SK-N-SH (cell line): ENCODE measurements at regions not wholly inside any gene's neighbourhood (a gene's known extent, or its start where the extent isn't known, plus 50 kb on each side); places are given as distances from the start of the nearest gene placed in this dataset.

ENCODE experiments used
- CTCF ChIA-PET: fragments of 300-600, 350-600 bp; formaldehyde crosslinking; extraction: SDS; loops from one replicate; lab custom pipeline; 2021; lab: Yijun Ruan, JAX
- POLR2A ChIA-PET: fragments of 350-600 bp; sonication (Branson Sonifier 250); formaldehyde crosslinking; extraction: SDS; loops from one replicate; lab custom pipeline; 2020; ENCODE audit warnings: antibody characterized with exemption, inconsistent platforms; lab: Yijun Ruan, JAX
- DNase-seq: peaks from one replicate; pipeline ENCODE4 v3.0.0; 2012
- H2AFZ ChIP-seq: fragments of 200-600 bp; sonication (generic); 2 replicates; pipeline ENCODE4 v1.8.1; 2016; ENCODE audit warnings: antibody characterized with exemption, mild to moderate bottlenecking, low read depth
- H3F3A ChIP-seq: fragments of 200-600 bp; sonication (generic); replicated peaks from 2 replicates; pipeline ENCODE3; 2016; ENCODE audit warnings: antibody characterized with exemption, mild to moderate bottlenecking; ENCODE audit not compliant: insufficient read depth
- H3K27ac ChIP-seq, 2 experiments: fragments of 200-500 bp in 1 of 2; fragments of 200-600 bp in 1 of 2; sonication (Bioruptor generic) in 1 of 2; sonication (generic), shearing (Covaris generic) in 1 of 2; 2 replicates each; pipeline versions ENCODE4 v1.5.1 to v1.6.1; 2014 to 2016; ENCODE audit warnings: low read depth in 2 of 2, inconsistent platforms in 1 of 2, low read length in 1 of 2, mild to moderate bottlenecking in 1 of 2, mixed read lengths in 1 of 2
- H3K27me3 ChIP-seq: fragments of 200-600 bp; sonication (generic), shearing (Covaris generic); 2 replicates; pipeline ENCODE4 v1.6.1; 2016; ENCODE audit warnings: mixed run types; ENCODE audit not compliant: insufficient read depth
- H3K36me3 ChIP-seq, 2 experiments: fragments of 200-500 bp in 1 of 2; fragments of 200-600 bp in 1 of 2; sonication (Bioruptor generic) in 1 of 2; sonication (generic) in 1 of 2; replicated peaks in 1 of 2; 2 replicates each; pipeline versions ENCODE3 to v1.5.1; 2014 to 2016; ENCODE audit warnings: low read length in 1 of 2, mild to moderate bottlenecking in 1 of 2; ENCODE audit not compliant: insufficient read depth in 2 of 2, control insufficient read depth in 1 of 2
- H3K4me1 ChIP-seq, 2 experiments: fragments of 200-500 bp in 1 of 2; fragments of 200-600 bp in 1 of 2; sonication (Bioruptor generic) in 1 of 2; sonication (generic), shearing (Covaris generic) in 1 of 2; 2 replicates each; pipeline versions ENCODE4 v1.5.1 to v1.6.1; 2014 to 2016; ENCODE audit warnings: low read depth in 1 of 2, low read length in 1 of 2, mixed run types in 1 of 2; ENCODE audit not compliant: insufficient read depth in 2 of 2, control insufficient read depth in 1 of 2
- H3K4me2 ChIP-seq: fragments of 200-600 bp; sonication (generic), shearing (Covaris generic); 2 replicates; pipeline ENCODE4 v1.6.1; 2017; ENCODE audit warnings: mixed run types
- H3K4me3 ChIP-seq, 2 experiments: fragments of 200-500 bp in 1 of 2; fragments of 200-600 bp in 1 of 2; sonication (Bioruptor generic) in 1 of 2; sonication (generic), shearing (Covaris generic) in 1 of 2; 2 replicates each; pipeline versions ENCODE4 v1.5.1 to v1.8.1; 2014 to 2016; ENCODE audit warnings: low read depth in 2 of 2, inconsistent platforms in 1 of 2, low read length in 1 of 2, mild to moderate bottlenecking in 1 of 2, mixed read lengths in 1 of 2, moderate library complexity in 1 of 2
- H3K79me2 ChIP-seq: fragments of 200-600 bp; sonication (generic); 2 replicates; pipeline ENCODE4 v1.8.1; 2017; ENCODE audit warnings: mild to moderate bottlenecking; ENCODE audit not compliant: insufficient read depth
- H3K9ac ChIP-seq: fragments of 200-600 bp; sonication (generic); 2 replicates; pipeline ENCODE4 v1.6.1; 2017; ENCODE audit warnings: mixed run types
- H3K9me2 ChIP-seq: fragments of 200-600 bp; sonication (generic); 2 replicates; pipeline ENCODE4 v1.6.1; 2017; ENCODE audit warnings: mixed run types
- H3K9me3 ChIP-seq: fragments of 200-600 bp; sonication (generic); 2 replicates; pipeline ENCODE4 v1.6.1; 2017; ENCODE audit warnings: mixed run types, mild to moderate bottlenecking, moderate library complexity
- H4K20me1 ChIP-seq: fragments of 200-600 bp; sonication (generic); 2 replicates; pipeline ENCODE4 v1.6.1; 2017; ENCODE audit warnings: mild to moderate bottlenecking, mixed run types; ENCODE audit not compliant: insufficient read depth
- CHD2 ChIP-seq: fragments of 150-350 bp; IDR thresholded peaks from 2 replicates; pipeline ENCODE4 v1.6.1; 2018; ENCODE audit warnings: low read length; ENCODE audit not compliant: partially characterized antibody
- CTCF ChIP-seq: fragments of 200-600 bp; sonication (generic); IDR thresholded peaks from 2 replicates; pipeline ENCODE4 v1.6.1; 2017; ENCODE audit warnings: antibody characterized with exemption, mild to moderate bottlenecking, moderate library complexity
- FOXJ3 ChIP-seq: sonication (generic); formaldehyde crosslinking; IDR thresholded peaks from 2 replicates; pipeline ENCODE4 v1.5.1; 2020; ENCODE audit warnings: mild to moderate bottlenecking, missing genetic modification reagents
- FOXM1 ChIP-seq: IDR thresholded peaks from 2 replicates; pipeline ENCODE4 v1.4.0; 2012; ENCODE audit warnings: low read depth, mild to moderate bottlenecking
- JUND ChIP-seq: IDR thresholded peaks from 2 replicates; pipeline ENCODE4 v1.4.0; 2012
- MAX ChIP-seq: IDR thresholded peaks from 2 replicates; pipeline ENCODE4 v1.4.0; 2012; ENCODE audit warnings: low read depth
- MEF2A ChIP-seq: IDR thresholded peaks from 2 replicates; pipeline ENCODE4 v1.4.0; 2012; ENCODE audit warnings: low read depth, borderline replicate concordance
- MXI1 ChIP-seq: IDR thresholded peaks from 2 replicates; pipeline ENCODE4 v1.6.1; 2012; ENCODE audit warnings: mild to moderate bottlenecking, low read depth, low read length, improper control_type of control experiment
- NFIC ChIP-seq: IDR thresholded peaks from 2 replicates; pipeline ENCODE4 v1.4.0; 2012; ENCODE audit warnings: borderline replicate concordance
- NRF1 ChIP-seq: IDR thresholded peaks from 2 replicates; pipeline ENCODE4 v1.6.1; 2012; ENCODE audit warnings: low read depth, mild to moderate bottlenecking, low read length
- POLR2AphosphoS5 ChIP-seq: IDR thresholded peaks from 2 replicates; pipeline ENCODE4 v1.6.1; 2012; ENCODE audit warnings: low read depth, low read length
- RAD21 ChIP-seq: IDR thresholded peaks from 2 replicates; pipeline ENCODE4 v1.6.1; 2012; ENCODE audit warnings: mild to moderate bottlenecking, low read length
- RCOR1 ChIP-seq: fragments of 150-350 bp; IDR thresholded peaks from 2 replicates; pipeline ENCODE4 v1.6.1; 2017; ENCODE audit warnings: antibody characterized with exemption, low read length
- REST ChIP-seq: IDR thresholded peaks from 2 replicates; pipeline ENCODE4 v1.6.1; 2012; ENCODE audit warnings: mild to moderate bottlenecking, low read depth, low read length, moderate library complexity
- TAF1 ChIP-seq: IDR thresholded peaks from 2 replicates; pipeline ENCODE4 v1.6.1; 2012; ENCODE audit warnings: low read depth, mild to moderate bottlenecking, low read length, moderate library complexity, borderline replicate concordance
- TCF12 ChIP-seq: IDR thresholded peaks from 2 replicates; pipeline ENCODE4 v1.4.0; 2012
- TEAD4 ChIP-seq: IDR thresholded peaks from 2 replicates; pipeline ENCODE4 v1.4.0; 2012; ENCODE audit warnings: mild to moderate bottlenecking, borderline replicate concordance; ENCODE audit not compliant: insufficient read depth
- USF1 ChIP-seq: IDR thresholded peaks from 2 replicates; pipeline ENCODE4 v1.4.0; 2012; ENCODE audit warnings: low read depth, borderline replicate concordance
- USF2 ChIP-seq: fragments of 150-350 bp; IDR thresholded peaks from 2 replicates; pipeline ENCODE4 v1.6.1; 2017; ENCODE audit warnings: antibody characterized with exemption, low read length, low read depth, borderline replicate concordance
- YY1 ChIP-seq: IDR thresholded peaks from 2 replicates; pipeline ENCODE4 v1.4.0; 2012; ENCODE audit warnings: low read depth, mild to moderate bottlenecking
- WGBS: methylation state at CpG from one replicate; pipeline ENCODE4 v1.1.6; 2017; ENCODE audit warnings: low lambda C conversion rate; 5-methylcytosine and 5-hydroxymethylcytosine counted together

- no peak for TF ChIP-seq CTCF
- TF ChIP-seq YY1: no peak
- no peak for TF ChIP-seq MAX
- TF ChIP-seq RAD21: no peak
- TF ChIP-seq FOXM1: no peak
- TF ChIP-seq MXI1: no peak
- TF ChIP-seq TEAD4: no peak
- no peak for TF ChIP-seq NFIC
Observed at GRCh38 chr11:130555251-130555841, 106.9 kb downstream of the ADAMTS15 start (continued).

- no peaks in the 10 kb centered on the region for H3K4me1 ChIP-seq
- no peaks in the 10 kb centered on the region for H3K36me3 ChIP-seq
- H3K9me2 ChIP-seq: no peaks in the 10 kb centered on the region
- no peaks in the 10 kb centered on the region for H3K27me3 ChIP-seq
- no peaks in the 10 kb centered on the region for H3F3A ChIP-seq
- H3K9ac ChIP-seq: no peak overlapping the region
- CTCF ChIA-PET: no interaction called here
- WGBS: 81% methylated on average over 13 of the region's 14 CpGs
- no peak overlapping the region for H3K4me2 ChIP-seq
- no peaks in the 10 kb centered on the region for H4K20me1 ChIP-seq
- DNase-seq: no peak
- no peaks in the 10 kb centered on the region for H3K79me2 ChIP-seq
- H3K27ac ChIP-seq: no peak overlapping the region
- H2AFZ ChIP-seq: no peak overlapping the region
- POLR2A ChIA-PET: no interaction called here
- no peak overlapping the region for H3K4me3 ChIP-seq
- H3K9me3 ChIP-seq: no peaks in the 10 kb centered on the region
- TF ChIP-seq USF2 (no peak), NRF1 (no peak), MAX (no peak), JUND (no peak), CHD2 (no peak), TEAD4 (no peak), TCF12 (no peak), MEF2A (no peak), REST (no peak), USF1 (no peak), TAF1 (no peak), FOXM1 (no peak), NFIC (no peak), CTCF (no peak), POLR2AphosphoS5 (no peak), RCOR1 (no peak), FOXJ3 (CRISPR knock-in tag) (no peak)
Observed at GRCh38 chr11:130560000-130560780, 111.7 kb downstream of the ADAMTS15 start.
